GM23338 (cell line): ENCODE measurements at regions not wholly inside any gene's neighbourhood (a gene's known extent, or its start where the extent isn't known, plus 50 kb on each side); places are given as distances from the start of the nearest gene placed in this dataset.

ENCODE experiments used
- ATAC-seq: fragments of 200-7000 bp; cut with Tn5 transposase; 3 replicates; pipeline ENCODE4 v1.9.1; 2020
- DNase-seq: peaks from one replicate; pipeline ENCODE4 v3.0.0-alpha.2; 2015; ENCODE audit warnings: low spot score
- H2AFZ ChIP-seq: fragments of 200-600 bp; sonication (generic); 2 replicates; pipeline ENCODE4 v1.8.0; 2016; ENCODE audit warnings: antibody characterized with exemption, mild to moderate bottlenecking, moderate library complexity
- H3F3A ChIP-seq: fragments of 200-600 bp; sonication (generic); replicated peaks from 2 replicates; pipeline ENCODE4 v1.8.0; 2017; ENCODE audit warnings: antibody characterized with exemption, mixed run types, low read depth
- H3K27ac ChIP-seq: fragments of 200-600 bp; sonication (generic); 2 replicates; pipeline ENCODE4 v1.6.1; 2016; ENCODE audit warnings: low read depth
- H3K27me3 ChIP-seq: fragments of 200-600 bp; sonication (generic); 2 replicates; pipeline ENCODE4 v1.8.0; 2016; ENCODE audit warnings: mild to moderate bottlenecking, mixed run types, moderate library complexity; ENCODE audit not compliant: insufficient read depth
- H3K36me3 ChIP-seq: fragments of 200-600 bp; sonication (generic); 2 replicates; pipeline ENCODE4 v1.8.0; 2016; ENCODE audit warnings: mild to moderate bottlenecking; ENCODE audit not compliant: insufficient read depth
- H3K4me1 ChIP-seq: fragments of 200-600 bp; sonication (generic); 2 replicates; pipeline ENCODE4 v1.8.0; 2016; ENCODE audit warnings: mild to moderate bottlenecking, moderate library complexity; ENCODE audit not compliant: insufficient read depth
- H3K4me2 ChIP-seq: fragments of 200-600 bp; sonication (generic); 2 replicates; pipeline ENCODE4 v1.7.1; 2017; ENCODE audit warnings: mixed run types
- H3K4me3 ChIP-seq: fragments of 200-600 bp; sonication (generic); 2 replicates; pipeline ENCODE4 v1.6.1; 2016; ENCODE audit warnings: mixed run types
- H3K79me2 ChIP-seq: fragments of 200-600 bp; sonication (generic); replicated peaks from 2 replicates; pipeline ENCODE4 v1.8.0; 2017; ENCODE audit warnings: mild to moderate bottlenecking; ENCODE audit not compliant: insufficient read depth
- H3K9me2 ChIP-seq: fragments of 200-600 bp; sonication (generic); 2 replicates; pipeline ENCODE4 v1.8.0; 2017; ENCODE audit not compliant: insufficient read depth
- H4K20me1 ChIP-seq: fragments of 200-600 bp; sonication (generic); replicated peaks from 2 replicates; pipeline ENCODE4 v1.8.0; 2017; ENCODE audit warnings: mild to moderate bottlenecking; ENCODE audit not compliant: insufficient read depth
- H3K27ac Mint-ChIP-seq: 2 replicates; pipeline ENCODE4 v1.8.0; 2020; ENCODE audit warnings: inconsistent platforms, mild to moderate bottlenecking, moderate library complexity, mixed read lengths
- H3K27me3 Mint-ChIP-seq: 3 replicates; pipeline ENCODE4 v1.8.0; 2022; ENCODE audit warnings: low read depth, mild to moderate bottlenecking, moderate library complexity, mixed read lengths, inconsistent platforms; ENCODE audit not compliant: insufficient read depth, poor library complexity
- H3K36me3 Mint-ChIP-seq: 3 replicates; pipeline ENCODE4 v1.8.0; 2021; ENCODE audit warnings: low read depth, mild to moderate bottlenecking, inconsistent platforms, moderate library complexity, mixed read lengths
- H3K4me1 Mint-ChIP-seq: 3 replicates; pipeline ENCODE4 v1.8.0; 2020; ENCODE audit warnings: mild to moderate bottlenecking, inconsistent platforms, mixed read lengths
- H3K4me3 Mint-ChIP-seq: 3 replicates; pipeline ENCODE4 v1.8.0; 2021; ENCODE audit warnings: moderate library complexity, mild to moderate bottlenecking, inconsistent platforms, mixed read lengths
- H3K9me3 Mint-ChIP-seq: 3 replicates; pipeline ENCODE4 v1.8.0; 2020; ENCODE audit warnings: moderate library complexity, mild to moderate bottlenecking, inconsistent platforms, mixed read lengths
- CREB1 ChIP-seq: fragments of 250-450 bp; sonication (Bioruptor Pico); IDR thresholded peaks from 2 replicates; pipeline ENCODE4 v1.5.0; 2020; ENCODE audit warnings: low read depth, mild to moderate bottlenecking, moderate library complexity
- CTCF ChIP-seq, 2 experiments: fragments of 200-600 bp in 1 of 2; sonication (generic) in 1 of 2; conservative IDR thresholded peaks; 2 replicates each; pipeline versions ENCODE4 v1.5.1 to v1.6.1; 2016 to 2017; ENCODE audit warnings: antibody characterized with exemption in 2 of 2, low read depth in 2 of 2, mild to moderate bottlenecking in 2 of 2, moderate library complexity in 1 of 2
- ETS1 ChIP-seq: IDR thresholded peaks from 2 replicates; pipeline ENCODE4 v1.6.1; 2016; ENCODE audit warnings: antibody characterized with exemption
- EZH2 ChIP-seq: fragments of 200-600 bp; sonication (generic); IDR thresholded peaks from one replicate; pipeline ENCODE4 v1.8.0; 2017; ENCODE audit warnings: antibody characterized with exemption, mild to moderate bottlenecking, low read depth; ENCODE audit not compliant: unreplicated experiment
- EZH2phosphoT487 ChIP-seq: fragments of 200-600 bp; sonication (generic); IDR thresholded peaks from one replicate; pipeline ENCODE4 v1.8.1; 2018; ENCODE audit warnings: antibody characterized with exemption; ENCODE audit not compliant: unreplicated experiment
- JUNB ChIP-seq: IDR thresholded peaks from one replicate; pipeline ENCODE4 v1.6.1; 2016; ENCODE audit warnings: antibody characterized with exemption; ENCODE audit not compliant: unreplicated experiment
- NANOG ChIP-seq: IDR thresholded peaks from 2 replicates; pipeline ENCODE4 v1.6.1; 2016; ENCODE audit warnings: antibody characterized with exemption, borderline replicate concordance
- POLR2AphosphoS5 ChIP-seq: IDR thresholded peaks from 2 replicates; pipeline ENCODE4 v1.6.1; 2016; ENCODE audit warnings: antibody characterized with exemption, low read depth
- STAT1 ChIP-seq: IDR thresholded peaks from one replicate; pipeline ENCODE4 v1.6.1; 2016; ENCODE audit warnings: antibody characterized with exemption; ENCODE audit not compliant: unreplicated experiment
- ZNF114 ChIP-seq: fragments of 250-450 bp; sonication (Bioruptor Pico); IDR thresholded peaks from 2 replicates; pipeline ENCODE4 v1.5.0; 2020; ENCODE audit warnings: mild to moderate bottlenecking, moderate library complexity
- ZNF331 ChIP-seq: fragments of 250-450 bp; sonication (Bioruptor Pico); IDR thresholded peaks from 2 replicates; pipeline ENCODE4 v1.5.0; 2020; ENCODE audit warnings: low read depth, mild to moderate bottlenecking, moderate library complexity
- TF ChIP-seq, protein P1 (sequence below): fragments of 250-450 bp; sonication (Bioruptor Pico); IDR thresholded peaks from 2 replicates; pipeline ENCODE4 v1.5.0; 2020; ENCODE audit warnings: mild to moderate bottlenecking, moderate library complexity
- TF ChIP-seq, protein P2 (sequence below): IDR thresholded peaks from one replicate; pipeline ENCODE4 v1.6.1; 2018; ENCODE audit warnings: antibody characterized with exemption; ENCODE audit not compliant: unreplicated experiment

- Histone ChIP-seq H3K9me2 (peaks cover 9% of the 10 kb centered on the region), H3K4me2 (peak overlapping the region; percentile 55; the same call in 1 of the 2 replicates), H4K20me1 (no peaks in the 10 kb centered on the region), H3K4me1 (peaks cover 16% of the 10 kb centered on the region; the same call in 1 of the 2 replicates), H3K27me3 (no peaks in the 10 kb centered on the region), H3F3A (no peaks in the 10 kb centered on the region), H3K79me2 (no peaks in the 10 kb centered on the region; the same call in 1 of the 2 replicates), H3K4me3 (no peak overlapping the region), H3K27ac (no peak overlapping the region), H3K36me3 (no peaks in the 10 kb centered on the region), H2AFZ (no peak overlapping the region)
- Mint-ChIP-seq H3K27me3 (no peaks in the 10 kb centered on the region), H3K27ac (no peak overlapping the region), H3K4me3 (no peak overlapping the region), H3K4me1 (peaks cover 11% of the 10 kb centered on the region), H3K9me3 (no peaks in the 10 kb centered on the region), H3K36me3 (no peaks in the 10 kb centered on the region)
- no peak for DNase-seq
- no peak for ATAC-seq
- TF ChIP-seq POLR2AphosphoS5, result no peak
- no peak for TF ChIP-seq NANOG
- TF ChIP-seq, protein P1, sequence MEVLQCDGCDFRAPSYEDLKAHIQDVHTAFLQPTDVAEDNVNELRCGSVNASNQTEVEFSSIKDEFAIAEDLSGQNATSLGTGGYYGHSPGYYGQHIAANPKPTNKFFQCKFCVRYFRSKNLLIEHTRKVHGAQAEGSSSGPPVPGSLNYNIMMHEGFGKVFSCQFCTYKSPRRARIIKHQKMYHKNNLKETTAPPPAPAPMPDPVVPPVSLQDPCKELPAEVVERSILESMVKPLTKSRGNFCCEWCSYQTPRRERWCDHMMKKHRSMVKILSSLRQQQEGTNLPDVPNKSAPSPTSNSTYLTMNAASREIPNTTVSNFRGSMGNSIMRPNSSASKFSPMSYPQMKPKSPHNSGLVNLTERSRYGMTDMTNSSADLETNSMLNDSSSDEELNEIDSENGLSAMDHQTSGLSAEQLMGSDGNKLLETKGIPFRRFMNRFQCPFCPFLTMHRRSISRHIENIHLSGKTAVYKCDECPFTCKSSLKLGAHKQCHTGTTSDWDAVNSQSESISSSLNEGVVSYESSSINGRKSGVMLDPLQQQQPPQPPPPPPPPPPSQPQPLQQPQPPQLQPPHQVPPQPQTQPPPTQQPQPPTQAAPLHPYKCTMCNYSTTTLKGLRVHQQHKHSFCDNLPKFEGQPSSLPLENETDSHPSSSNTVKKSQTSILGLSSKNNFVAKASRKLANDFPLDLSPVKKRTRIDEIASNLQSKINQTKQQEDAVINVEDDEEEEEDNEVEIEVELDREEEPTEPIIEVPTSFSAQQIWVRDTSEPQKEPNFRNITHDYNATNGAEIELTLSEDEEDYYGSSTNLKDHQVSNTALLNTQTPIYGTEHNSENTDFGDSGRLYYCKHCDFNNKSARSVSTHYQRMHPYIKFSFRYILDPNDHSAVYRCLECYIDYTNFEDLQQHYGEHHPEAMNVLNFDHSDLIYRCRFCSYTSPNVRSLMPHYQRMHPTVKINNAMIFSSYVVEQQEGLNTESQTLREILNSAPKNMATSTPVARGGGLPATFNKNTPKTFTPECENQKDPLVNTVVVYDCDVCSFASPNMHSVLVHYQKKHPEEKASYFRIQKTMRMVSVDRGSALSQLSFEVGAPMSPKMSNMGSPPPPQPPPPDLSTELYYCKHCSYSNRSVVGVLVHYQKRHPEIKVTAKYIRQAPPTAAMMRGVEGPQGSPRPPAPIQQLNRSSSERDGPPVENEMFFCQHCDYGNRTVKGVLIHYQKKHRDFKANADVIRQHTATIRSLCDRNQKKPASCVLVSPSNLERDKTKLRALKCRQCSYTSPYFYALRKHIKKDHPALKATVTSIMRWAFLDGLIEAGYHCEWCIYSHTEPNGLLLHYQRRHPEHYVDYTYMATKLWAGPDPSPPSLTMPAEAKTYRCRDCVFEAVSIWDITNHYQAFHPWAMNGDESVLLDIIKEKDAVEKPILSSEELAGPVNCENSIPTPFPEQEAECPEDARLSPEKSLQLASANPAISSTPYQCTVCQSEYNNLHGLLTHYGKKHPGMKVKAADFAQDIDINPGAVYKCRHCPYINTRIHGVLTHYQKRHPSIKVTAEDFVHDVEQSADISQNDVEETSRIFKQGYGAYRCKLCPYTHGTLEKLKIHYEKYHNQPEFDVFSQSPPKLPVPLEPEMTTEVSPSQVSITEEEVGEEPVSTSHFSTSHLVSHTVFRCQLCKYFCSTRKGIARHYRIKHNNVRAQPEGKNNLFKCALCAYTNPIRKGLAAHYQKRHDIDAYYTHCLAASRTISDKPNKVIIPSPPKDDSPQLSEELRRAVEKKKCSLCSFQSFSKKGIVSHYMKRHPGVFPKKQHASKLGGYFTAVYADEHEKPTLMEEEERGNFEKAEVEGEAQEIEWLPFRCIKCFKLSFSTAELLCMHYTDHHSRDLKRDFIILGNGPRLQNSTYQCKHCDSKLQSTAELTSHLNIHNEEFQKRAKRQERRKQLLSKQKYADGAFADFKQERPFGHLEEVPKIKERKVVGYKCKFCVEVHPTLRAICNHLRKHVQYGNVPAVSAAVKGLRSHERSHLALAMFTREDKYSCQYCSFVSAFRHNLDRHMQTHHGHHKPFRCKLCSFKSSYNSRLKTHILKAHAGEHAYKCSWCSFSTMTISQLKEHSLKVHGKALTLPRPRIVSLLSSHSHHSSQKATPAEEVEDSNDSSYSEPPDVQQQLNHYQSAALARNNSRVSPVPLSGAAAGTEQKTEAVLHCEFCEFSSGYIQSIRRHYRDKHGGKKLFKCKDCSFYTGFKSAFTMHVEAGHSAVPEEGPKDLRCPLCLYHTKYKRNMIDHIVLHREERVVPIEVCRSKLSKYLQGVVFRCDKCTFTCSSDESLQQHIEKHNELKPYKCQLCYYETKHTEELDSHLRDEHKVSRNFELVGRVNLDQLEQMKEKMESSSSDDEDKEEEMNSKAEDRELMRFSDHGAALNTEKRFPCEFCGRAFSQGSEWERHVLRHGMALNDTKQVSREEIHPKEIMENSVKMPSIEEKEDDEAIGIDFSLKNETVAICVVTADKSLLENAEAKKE (CRISPR knock-in tag), result no peak
- TF ChIP-seq ZNF114, result no peak
- TF ChIP-seq CTCF (conservative IDR thresholded peaks at IDR 0.05; ENCODE audit: low read depth in 2 of 2), result no peak
- no peak for TF ChIP-seq EZH2phosphoT487
- TF ChIP-seq CREB1 (CRISPR knock-in tag), result no peak
- TF ChIP-seq JUNB, result no peak
- TF ChIP-seq STAT1, result no peak
- TF ChIP-seq ETS1, result no peak
- TF ChIP-seq, protein P2, sequence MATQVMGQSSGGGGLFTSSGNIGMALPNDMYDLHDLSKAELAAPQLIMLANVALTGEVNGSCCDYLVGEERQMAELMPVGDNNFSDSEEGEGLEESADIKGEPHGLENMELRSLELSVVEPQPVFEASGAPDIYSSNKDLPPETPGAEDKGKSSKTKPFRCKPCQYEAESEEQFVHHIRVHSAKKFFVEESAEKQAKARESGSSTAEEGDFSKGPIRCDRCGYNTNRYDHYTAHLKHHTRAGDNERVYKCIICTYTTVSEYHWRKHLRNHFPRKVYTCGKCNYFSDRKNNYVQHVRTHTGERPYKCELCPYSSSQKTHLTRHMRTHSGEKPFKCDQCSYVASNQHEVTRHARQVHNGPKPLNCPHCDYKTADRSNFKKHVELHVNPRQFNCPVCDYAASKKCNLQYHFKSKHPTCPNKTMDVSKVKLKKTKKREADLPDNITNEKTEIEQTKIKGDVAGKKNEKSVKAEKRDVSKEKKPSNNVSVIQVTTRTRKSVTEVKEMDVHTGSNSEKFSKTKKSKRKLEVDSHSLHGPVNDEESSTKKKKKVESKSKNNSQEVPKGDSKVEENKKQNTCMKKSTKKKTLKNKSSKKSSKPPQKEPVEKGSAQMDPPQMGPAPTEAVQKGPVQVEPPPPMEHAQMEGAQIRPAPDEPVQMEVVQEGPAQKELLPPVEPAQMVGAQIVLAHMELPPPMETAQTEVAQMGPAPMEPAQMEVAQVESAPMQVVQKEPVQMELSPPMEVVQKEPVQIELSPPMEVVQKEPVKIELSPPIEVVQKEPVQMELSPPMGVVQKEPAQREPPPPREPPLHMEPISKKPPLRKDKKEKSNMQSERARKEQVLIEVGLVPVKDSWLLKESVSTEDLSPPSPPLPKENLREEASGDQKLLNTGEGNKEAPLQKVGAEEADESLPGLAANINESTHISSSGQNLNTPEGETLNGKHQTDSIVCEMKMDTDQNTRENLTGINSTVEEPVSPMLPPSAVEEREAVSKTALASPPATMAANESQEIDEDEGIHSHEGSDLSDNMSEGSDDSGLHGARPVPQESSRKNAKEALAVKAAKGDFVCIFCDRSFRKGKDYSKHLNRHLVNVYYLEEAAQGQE, result no peak
- no peak for TF ChIP-seq ZNF331 (CRISPR knock-in tag)
- TF ChIP-seq EZH2, result no peak
Observed at GRCh38 chr17:33595828-33596227, 302.7 kb upstream of the ASIC2 start.
